GM19025 (cell line): ENCODE measurements at regions not wholly inside any gene's neighbourhood (a gene's known extent, or its start where the extent isn't known, plus 50 kb on each side); places are given as distances from the start of the nearest gene placed in this dataset.
"Not testable (repeated sequence)": the region's sequence is repeated elsewhere in the genome, so short reads cannot be mapped to it uniquely, and the experiment has no call there.

Experiments
- ATAC-seq: cut with Tn5 transposase; IDR thresholded peaks from one replicate; pipeline ENCODE4 v1.9.1; 2021; ENCODE audit warnings: mild to moderate bottlenecking, low read depth, moderate library complexity; ENCODE audit not compliant: unreplicated experiment

- no peak for ATAC-seq
These were observed 580.3 kb upstream of the NRP1 start for GRCh38 chr10:33914746-33915145.

DNA sequence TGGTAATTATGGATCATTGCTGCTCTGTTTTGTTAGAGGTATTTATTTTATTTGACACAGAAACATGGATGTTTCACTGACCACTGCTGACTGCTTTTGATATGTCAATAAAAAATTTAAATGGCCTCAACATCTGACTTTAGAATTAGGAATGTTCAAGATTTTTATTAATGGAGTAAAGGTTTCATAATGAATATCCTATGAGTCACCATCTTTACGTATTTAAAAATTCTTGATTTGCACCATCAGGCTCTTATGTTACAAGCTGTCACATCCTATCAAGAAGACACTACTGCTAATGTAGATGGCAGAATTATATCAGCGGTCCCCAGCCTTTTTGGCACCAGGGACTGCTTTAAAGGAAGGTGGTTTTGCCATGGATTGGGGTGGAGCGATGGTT, 578.7 kb upstream of the NRP1 start:
- no peak for ATAC-seq

DNA sequence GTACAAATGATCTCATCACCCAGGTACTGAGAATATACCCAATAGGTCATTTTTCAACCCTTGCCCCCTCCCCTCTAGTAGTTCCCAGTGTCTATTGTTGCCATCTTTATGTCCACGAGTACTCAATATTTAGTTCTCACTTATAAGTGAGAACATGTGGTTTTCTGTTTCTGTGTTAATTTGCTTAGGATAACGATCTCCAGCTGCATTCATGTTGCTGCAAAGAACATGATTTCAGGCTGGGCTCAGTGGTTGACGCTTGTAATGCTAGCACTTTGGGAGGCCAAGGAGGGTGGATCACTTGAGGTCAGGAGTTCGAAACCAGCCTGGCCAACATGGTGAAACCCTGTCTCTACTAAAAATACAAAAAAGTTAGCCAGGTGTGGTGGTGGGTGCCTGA, 575.0 kb upstream of the NRP1 start:
- ATAC-seq: not testable (repeated sequence)

DNA sequence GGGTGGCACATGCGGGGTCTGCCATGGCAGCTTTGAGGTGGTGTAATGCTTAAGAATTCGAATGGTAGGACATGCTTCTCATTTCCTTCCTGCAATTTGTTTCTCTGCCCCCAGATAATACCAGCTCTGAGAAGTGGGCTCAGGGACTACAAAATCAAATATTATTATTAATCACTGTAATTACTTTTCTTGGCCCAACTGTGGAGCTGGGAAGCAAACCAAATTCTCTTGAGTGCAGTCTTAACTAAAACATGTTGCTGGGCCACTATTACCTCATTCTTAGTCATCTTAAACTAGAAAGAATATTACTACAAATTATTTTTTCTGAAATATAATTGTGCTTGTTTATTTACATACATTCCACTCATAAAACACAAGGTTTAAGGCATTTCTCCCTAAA, 566.7 kb upstream of the NRP1 start:
- no peak for ATAC-seq

DNA sequence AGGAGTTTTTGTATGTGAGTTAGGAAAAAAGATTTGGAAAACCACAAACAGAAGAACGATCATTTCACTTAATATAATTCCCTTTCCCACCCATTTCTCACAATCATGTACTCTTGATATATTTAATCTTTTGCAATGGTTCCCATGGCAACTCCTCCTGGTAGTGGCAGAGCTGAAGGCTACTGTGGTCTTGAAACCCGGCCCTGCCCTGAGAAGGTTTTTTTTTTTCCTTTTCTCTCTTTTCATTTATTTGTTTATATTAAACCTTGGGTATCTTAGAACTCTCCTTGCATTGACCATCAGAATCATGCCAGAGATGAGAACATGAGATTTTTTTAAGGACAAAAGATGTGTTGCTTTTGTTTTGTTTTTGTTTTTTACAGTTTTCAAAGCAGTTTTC, 566.1 kb upstream of the NRP1 start:
- no peak for ATAC-seq

- no peak for ATAC-seq
These were observed 565.4 kb upstream of the NRP1 start for GRCh38 chr10:33899578-33900531.

DNA sequence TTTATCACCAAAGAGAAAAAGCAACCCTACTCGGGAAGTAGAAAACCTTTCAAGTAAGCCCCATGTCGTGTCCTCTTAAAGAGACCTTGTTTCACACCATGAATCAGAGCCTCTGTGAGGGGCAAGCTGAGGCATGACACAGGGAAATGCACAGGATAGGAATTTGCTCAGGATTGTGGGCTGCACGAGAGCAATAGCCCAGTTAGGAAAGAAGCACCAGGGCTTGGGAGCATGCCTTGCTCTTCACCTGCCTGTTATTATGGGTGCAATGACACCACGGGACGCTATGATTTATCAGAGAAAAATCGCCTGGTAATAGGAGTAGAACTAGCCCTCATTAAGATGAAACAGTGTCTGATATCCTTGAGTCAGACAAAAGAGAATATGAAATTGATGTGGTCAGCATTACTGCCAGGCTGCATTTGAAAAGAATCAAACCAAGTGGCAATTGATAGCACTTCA, 562.9 kb upstream of the NRP1 start:
- no peak for ATAC-seq

- ATAC-seq: no peak
These were observed 559.0 kb upstream of the NRP1 start for GRCh38 chr10:33893506-33893905.

DNA sequence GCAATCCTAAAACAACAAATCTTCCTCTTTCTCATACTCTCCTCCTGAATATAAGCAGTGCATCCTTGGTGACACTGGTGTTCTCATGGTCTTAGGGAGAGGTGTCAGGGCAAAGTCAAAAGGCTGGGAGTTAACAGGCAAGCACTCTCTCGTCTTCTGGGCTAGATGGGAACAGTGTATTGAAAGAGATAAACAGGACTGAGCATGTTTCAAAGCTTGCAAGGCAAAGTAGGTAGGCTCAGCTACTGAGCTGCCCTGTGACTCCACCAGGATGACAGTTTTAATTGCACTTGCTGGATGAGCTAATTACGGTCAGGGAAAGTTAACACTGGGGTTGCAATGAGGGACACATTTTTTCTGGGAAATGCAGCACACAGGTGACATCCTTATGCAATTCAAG, 554.9 kb upstream of the NRP1 start:
- no peak for ATAC-seq

GRCh38 chr10:33887188-33887587, 552.7 kb upstream of the NRP1 start:
- no peak for ATAC-seq

- no peak for ATAC-seq
These were observed 551.8 kb upstream of the NRP1 start for GRCh38 chr10:33886299-33886698.

DNA sequence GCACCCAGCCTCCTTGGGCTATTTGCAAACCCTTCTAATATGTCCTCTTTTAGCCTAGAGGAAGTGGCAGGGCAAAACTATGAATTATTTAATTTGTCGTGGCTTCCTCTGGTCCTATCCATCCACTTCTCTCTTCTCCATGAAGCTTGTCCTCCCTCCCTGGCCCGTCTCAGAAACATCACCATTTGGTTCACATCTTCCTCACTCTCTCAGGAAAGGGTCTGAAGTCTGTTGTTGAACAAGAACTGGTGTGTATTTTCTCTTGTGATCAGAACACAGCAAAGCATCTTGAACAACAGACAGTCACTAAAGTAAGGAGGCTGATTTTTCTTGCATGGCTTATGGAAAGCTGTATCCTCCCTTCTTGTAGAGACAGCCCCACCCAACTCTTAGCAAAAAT, 550.1 kb upstream of the NRP1 start:
- ATAC-seq: no peak

DNA sequence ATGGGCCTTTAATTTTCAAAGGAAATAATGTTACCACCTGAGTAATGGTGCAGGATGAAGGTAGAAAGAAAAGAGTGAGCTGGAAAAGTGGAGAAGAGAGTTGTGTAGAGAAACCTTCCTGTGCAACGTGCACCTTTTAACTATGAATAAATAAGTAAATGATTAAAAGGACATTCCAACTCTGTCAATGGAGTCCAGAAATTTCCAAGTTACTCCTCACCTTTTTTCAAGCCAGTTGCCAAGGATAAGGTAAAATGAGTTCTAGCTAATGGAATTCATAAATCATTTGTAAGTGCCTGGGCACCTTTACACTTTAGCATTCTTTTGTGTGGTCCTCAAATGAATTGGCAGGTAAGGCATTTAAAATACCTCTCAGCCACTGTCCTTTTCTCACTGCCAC, 549.4 kb upstream of the NRP1 start:
- no peak for ATAC-seq

DNA sequence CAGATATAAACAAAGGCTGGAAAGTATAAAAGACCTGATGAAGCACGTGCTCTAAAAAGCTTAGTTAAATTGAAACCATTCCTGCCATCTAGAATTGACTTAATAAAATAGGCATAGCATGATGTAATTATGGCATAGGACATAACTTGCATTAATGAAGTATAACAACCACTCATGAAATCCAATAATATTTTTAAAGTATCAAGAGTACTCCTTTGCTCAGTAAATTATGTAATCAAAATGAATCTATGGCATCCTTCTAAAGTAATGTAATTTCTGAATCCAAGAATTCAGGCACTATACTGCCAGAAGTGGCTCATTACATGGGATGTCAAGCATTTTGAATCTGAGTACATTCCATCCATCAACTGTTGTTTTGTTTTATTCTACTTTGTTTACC, 548.5 kb upstream of the NRP1 start:
- ATAC-seq: no peak

DNA sequence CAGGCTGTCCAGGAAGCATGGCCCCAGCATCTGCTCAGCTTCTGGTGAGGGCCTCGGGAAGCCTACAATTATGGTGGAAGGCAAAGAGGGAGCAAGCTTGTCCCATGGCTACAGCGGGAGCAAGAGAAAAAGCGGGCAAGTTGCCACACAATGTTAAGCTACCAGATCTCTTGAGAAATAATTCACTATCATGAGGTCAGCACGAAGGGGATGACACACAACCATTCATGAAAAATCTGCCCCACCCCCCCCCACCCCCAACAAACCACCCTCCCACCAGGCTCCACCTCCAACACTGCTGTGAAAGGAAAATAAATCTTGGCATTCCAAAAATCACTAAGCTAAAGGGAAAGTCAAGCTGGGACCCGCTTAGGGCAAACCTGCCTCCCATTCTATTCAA, 545.8 kb upstream of the NRP1 start:
- no peak for ATAC-seq

DNA sequence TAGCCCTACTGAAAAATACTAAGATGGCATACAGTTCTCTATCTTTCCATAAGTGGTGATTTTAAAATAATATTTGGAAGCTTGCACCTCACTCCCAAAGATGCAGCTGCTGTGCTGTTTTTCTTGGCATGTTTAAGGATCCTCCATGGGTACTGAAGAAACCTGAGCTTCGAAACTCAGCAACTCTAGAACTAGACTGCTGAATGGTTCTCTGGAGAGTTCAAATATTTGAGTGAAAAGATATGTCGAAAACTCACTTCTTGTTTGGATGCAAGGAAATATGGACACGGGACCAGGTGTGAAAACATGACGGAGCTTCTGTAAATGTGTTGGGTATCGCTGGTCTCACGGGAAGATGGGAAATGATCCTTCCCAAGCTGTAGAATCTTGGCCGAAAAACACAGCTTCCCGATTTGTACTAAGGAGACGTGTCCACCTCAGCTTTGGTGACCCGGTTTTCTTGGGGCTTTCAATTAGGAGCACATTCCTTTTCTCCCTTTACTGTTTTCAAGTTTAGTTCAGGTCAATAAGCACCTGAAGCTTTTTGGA, 543.8 kb upstream of the NRP1 start:
- no peak for ATAC-seq

- no peak for ATAC-seq
These were observed 542.3 kb upstream of the NRP1 start for GRCh38 chr10:33876584-33877400.

GRCh38 chr10:33875924-33876583, 541.6 kb upstream of the NRP1 start:
- ATAC-seq: no peak

- ATAC-seq: no peak
These were observed 536.8 kb upstream of the NRP1 start for GRCh38 chr10:33871061-33871956.

DNA sequence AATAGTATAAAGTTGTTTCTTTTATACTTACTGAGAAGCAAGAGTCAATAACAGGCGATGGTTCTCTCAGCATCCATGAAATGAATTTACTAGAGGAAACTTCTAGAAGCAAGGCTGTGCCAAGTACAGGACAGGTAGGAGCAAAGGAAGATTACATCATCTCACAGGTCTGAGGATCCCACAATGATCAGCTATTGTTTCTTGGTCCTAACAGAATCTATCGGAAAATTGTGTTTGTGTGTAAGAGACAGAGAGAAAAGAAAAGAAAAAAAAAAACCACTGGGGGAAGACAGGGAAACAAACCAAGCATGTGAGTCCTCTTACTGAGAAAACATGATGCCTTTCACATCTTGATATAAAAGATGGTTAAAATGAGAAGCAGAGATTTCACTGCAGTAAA, 535.0 kb upstream of the NRP1 start:
- ATAC-seq: no peak
